ENCODE measurements at regions not wholly inside any gene's neighbourhood (a gene's known extent, or its start where the extent isn't known, plus 50 kb on each side); places are given as distances from the start of the nearest gene placed in this dataset.
"Not testable (repeated sequence)": the region's sequence is repeated elsewhere in the genome, so short reads cannot be mapped to it uniquely, and the experiment has no call there.

GRCh38 chr17:59498530-59499307 is 66.7 kb upstream of the DHX40 start:
- Histone ChIP-seq H3K23ac (ENCODE audit: low read length) (no peak overlapping the region), H3K79me2 (ENCODE audit: control insufficient read depth, insufficient read depth, low read length) (no peaks in the 10 kb centered on the region), H3K79me1 (ENCODE audit: low read length) (no peaks in the 10 kb centered on the region), H3K27me3 (ENCODE audit: insufficient read depth, low read length, poor library complexity) (no peaks in the 10 kb centered on the region), H3K4me3 (ENCODE audit: low read length) (no peak overlapping the region), H3K36me3 (ENCODE audit: control insufficient read depth, insufficient read depth, low read length) (no peaks in the 10 kb centered on the region), H3K4me2 (ENCODE audit: low read length) (no peak overlapping the region), H2BK5ac (ENCODE audit: low read length) (no peak overlapping the region), H3K4ac (ENCODE audit: low read depth, low read length) (no peak overlapping the region), H2BK120ac (ENCODE audit: low read depth, low read length) (no peak overlapping the region), H3K4me1 (ENCODE audit: control insufficient read depth, low read depth, low read length) (no peaks in the 10 kb centered on the region), H3K18ac (ENCODE audit: low read length) (no peak overlapping the region), H4K8ac (ENCODE audit: low read depth, low read length) (no peak overlapping the region), H2BK15ac (replicated peaks; ENCODE audit: low read depth) (no peak overlapping the region), H2AK5ac (ENCODE audit: low read length) (no peak overlapping the region), H3K9ac (ENCODE audit: low read length) (no peak overlapping the region), H4K5ac (ENCODE audit: low read length) (no peak overlapping the region), H3K56ac (ENCODE audit: low read length) (no peak overlapping the region), H3K27ac (ENCODE audit: low read depth, low read length) (no peak overlapping the region)
- whole genome bisulfite sequencing (ENCODE audit: extremely low coverage, insufficient coverage, low lambda C conversion rate) = no CpG with 5 or more reads among the region's 4 CpGs
- no peak for DNase-seq

- not testable (repeated sequence) for H3K4me1 ChIP-seq (ENCODE audit: control insufficient read depth, low read depth, low read length); H4K8ac ChIP-seq (ENCODE audit: low read depth, low read length); H3K27ac ChIP-seq (ENCODE audit: low read depth, low read length); H2BK15ac ChIP-seq (replicated peaks; ENCODE audit: low read depth); H3K4me2 ChIP-seq (ENCODE audit: low read length); H2AK5ac ChIP-seq (ENCODE audit: low read length); H2BK5ac ChIP-seq (ENCODE audit: low read length); H3K79me1 ChIP-seq (ENCODE audit: low read length); H3K23ac ChIP-seq (ENCODE audit: low read length); H4K5ac ChIP-seq (ENCODE audit: low read length); H3K36me3 ChIP-seq (ENCODE audit: control insufficient read depth, insufficient read depth, low read length); H3K4ac ChIP-seq (ENCODE audit: low read depth, low read length); H2BK120ac ChIP-seq (ENCODE audit: low read depth, low read length); H3K18ac ChIP-seq (ENCODE audit: low read length); DNase-seq; H3K56ac ChIP-seq (ENCODE audit: low read length); H3K9ac ChIP-seq (ENCODE audit: low read length); H3K79me2 ChIP-seq (ENCODE audit: control insufficient read depth, insufficient read depth, low read length); H3K4me3 ChIP-seq (ENCODE audit: low read length); H3K27me3 ChIP-seq (ENCODE audit: insufficient read depth, low read length, poor library complexity)
- WGBS (ENCODE audit: extremely low coverage, insufficient coverage, low lambda C conversion rate) = no CpG with 5 or more reads among the region's 41 CpGs
These were observed 65.2 kb upstream of the DHX40 start for GRCh38 chr17:59500086-59500655.

- Histone ChIP-seq H3K56ac (ENCODE audit: low read length) (no peak overlapping the region), H3K79me2 (ENCODE audit: control insufficient read depth, insufficient read depth, low read length) (no peaks in the 10 kb centered on the region), H3K79me1 (ENCODE audit: low read length) (no peaks in the 10 kb centered on the region), H2BK5ac (ENCODE audit: low read length) (no peak overlapping the region), H3K18ac (ENCODE audit: low read length) (no peak overlapping the region), H3K9ac (ENCODE audit: low read length) (no peak overlapping the region), H2AK5ac (ENCODE audit: low read length) (no peak overlapping the region), H3K27me3 (ENCODE audit: insufficient read depth, low read length, poor library complexity) (no peaks in the 10 kb centered on the region), H3K27ac (ENCODE audit: low read depth, low read length) (no peak overlapping the region), H3K23ac (ENCODE audit: low read length) (no peak overlapping the region), H4K5ac (ENCODE audit: low read length) (no peak overlapping the region), H4K8ac (ENCODE audit: low read depth, low read length) (no peak overlapping the region), H3K4me3 (ENCODE audit: low read length) (no peak overlapping the region), H3K36me3 (ENCODE audit: control insufficient read depth, insufficient read depth, low read length) (no peaks in the 10 kb centered on the region), H3K4me1 (ENCODE audit: control insufficient read depth, low read depth, low read length) (no peaks in the 10 kb centered on the region), H3K4me2 (ENCODE audit: low read length) (no peak overlapping the region), H2BK120ac (ENCODE audit: low read depth, low read length) (no peak overlapping the region), H2BK15ac (replicated peaks; ENCODE audit: low read depth) (no peak overlapping the region), H3K4ac (ENCODE audit: low read depth, low read length) (no peak overlapping the region)
- no peak for DNase-seq
- no CpG with 5 or more reads among the region's 1 CpG for WGBS (ENCODE audit: extremely low coverage, insufficient coverage, low lambda C conversion rate)
These were observed 63.7 kb upstream of the DHX40 start for GRCh38 chr17:59501690-59502089.

GRCh38 chr17:59502800-59503199 is 62.6 kb upstream of the DHX40 start:
- Histone ChIP-seq H3K9ac (ENCODE audit: low read length) (no peak overlapping the region), H2BK5ac (ENCODE audit: low read length) (no peak overlapping the region), H3K36me3 (ENCODE audit: control insufficient read depth, insufficient read depth, low read length) (no peaks in the 10 kb centered on the region), H3K4ac (ENCODE audit: low read depth, low read length) (no peak overlapping the region), H3K56ac (ENCODE audit: low read length) (no peak overlapping the region), H2AK5ac (ENCODE audit: low read length) (no peak overlapping the region), H2BK15ac (replicated peaks; ENCODE audit: low read depth) (no peak overlapping the region), H3K4me3 (ENCODE audit: low read length) (no peak overlapping the region), H3K79me1 (ENCODE audit: low read length) (no peaks in the 10 kb centered on the region), H4K8ac (ENCODE audit: low read depth, low read length) (no peak overlapping the region), H3K23ac (ENCODE audit: low read length) (no peak overlapping the region), H3K27ac (ENCODE audit: low read depth, low read length) (no peak overlapping the region), H3K18ac (ENCODE audit: low read length) (no peak overlapping the region), H2BK120ac (ENCODE audit: low read depth, low read length) (no peak overlapping the region), H4K5ac (ENCODE audit: low read length) (no peak overlapping the region), H3K4me1 (ENCODE audit: control insufficient read depth, low read depth, low read length) (no peaks in the 10 kb centered on the region), H3K4me2 (ENCODE audit: low read length) (no peak overlapping the region), H3K27me3 (ENCODE audit: insufficient read depth, low read length, poor library complexity) (no peaks in the 10 kb centered on the region), H3K79me2 (ENCODE audit: control insufficient read depth, insufficient read depth, low read length) (no peaks in the 10 kb centered on the region)
- DNase-seq = no peak

GRCh38 chr17:59503500-59503899 is 61.9 kb upstream of the DHX40 start:
- no peak for DNase-seq
- Histone ChIP-seq H2AK5ac (ENCODE audit: low read length) (no peak overlapping the region), H3K27ac (ENCODE audit: low read depth, low read length) (no peak overlapping the region), H3K4me3 (ENCODE audit: low read length) (no peak overlapping the region), H3K79me1 (ENCODE audit: low read length) (no peaks in the 10 kb centered on the region), H4K8ac (ENCODE audit: low read depth, low read length) (no peak overlapping the region), H2BK15ac (replicated peaks; ENCODE audit: low read depth) (no peak overlapping the region), H2BK120ac (ENCODE audit: low read depth, low read length) (no peak overlapping the region), H3K79me2 (ENCODE audit: control insufficient read depth, insufficient read depth, low read length) (no peaks in the 10 kb centered on the region), H3K23ac (ENCODE audit: low read length) (no peak overlapping the region), H3K36me3 (ENCODE audit: control insufficient read depth, insufficient read depth, low read length) (no peaks in the 10 kb centered on the region), H3K27me3 (ENCODE audit: insufficient read depth, low read length, poor library complexity) (no peaks in the 10 kb centered on the region), H3K4me2 (ENCODE audit: low read length) (no peak overlapping the region), H3K9ac (ENCODE audit: low read length) (no peak overlapping the region), H3K18ac (ENCODE audit: low read length) (no peak overlapping the region), H3K4ac (ENCODE audit: low read depth, low read length) (no peak overlapping the region), H2BK5ac (ENCODE audit: low read length) (no peak overlapping the region), H3K56ac (ENCODE audit: low read length) (no peak overlapping the region), H4K5ac (ENCODE audit: low read length) (no peak overlapping the region), H3K4me1 (ENCODE audit: control insufficient read depth, low read depth, low read length) (no peaks in the 10 kb centered on the region)
- WGBS (ENCODE audit: extremely low coverage, insufficient coverage, low lambda C conversion rate) = no CpG with 5 or more reads among the region's 3 CpGs

GRCh38 chr17:59504821-59505220 is 60.6 kb upstream of the DHX40 start:
- no peak overlapping the region for H2BK120ac ChIP-seq (ENCODE audit: low read depth, low read length)
- no CpG with 5 or more reads among the region's 4 CpGs for WGBS (ENCODE audit: extremely low coverage, insufficient coverage, low lambda C conversion rate)
- H3K56ac ChIP-seq (ENCODE audit: low read length) = no peak overlapping the region
- no peak overlapping the region for H3K4me3 ChIP-seq (ENCODE audit: low read length)
- no peak overlapping the region for H4K5ac ChIP-seq (ENCODE audit: low read length)
- no peak overlapping the region for H3K9ac ChIP-seq (ENCODE audit: low read length)
- DNase-seq = no peak
- H3K4me2 ChIP-seq (ENCODE audit: low read length) = no peak overlapping the region
- no peak overlapping the region for H2AK5ac ChIP-seq (ENCODE audit: low read length)
- no peaks in the 10 kb centered on the region for H3K36me3 ChIP-seq (ENCODE audit: control insufficient read depth, insufficient read depth, low read length)
- no peak overlapping the region for H3K27ac ChIP-seq (ENCODE audit: low read depth, low read length)
- no peaks in the 10 kb centered on the region for H3K4me1 ChIP-seq (ENCODE audit: control insufficient read depth, low read depth, low read length)
- H2BK5ac ChIP-seq (ENCODE audit: low read length) = no peak overlapping the region
- H3K4ac ChIP-seq (ENCODE audit: low read depth, low read length) = no peak overlapping the region
- no peak overlapping the region for H2BK15ac ChIP-seq (replicated peaks; ENCODE audit: low read depth)
- H3K79me1 ChIP-seq (ENCODE audit: low read length) = no peaks in the 10 kb centered on the region
- no peak overlapping the region for H3K23ac ChIP-seq (ENCODE audit: low read length)
- no peak overlapping the region for H4K8ac ChIP-seq (ENCODE audit: low read depth, low read length)
- H3K79me2 ChIP-seq (ENCODE audit: control insufficient read depth, insufficient read depth, low read length) = no peaks in the 10 kb centered on the region
- H3K27me3 ChIP-seq (ENCODE audit: insufficient read depth, low read length, poor library complexity) = no peaks in the 10 kb centered on the region
- no peak overlapping the region for H3K18ac ChIP-seq (ENCODE audit: low read length)

Measured in mesendoderm (in vitro differentiated cells).